CD4-positive, alpha-beta T cell (primary cell): ENCODE measurements at regions not wholly inside any gene's neighbourhood (a gene's known extent, or its start where the extent isn't known, plus 50 kb on each side); places are given as distances from the start of the nearest gene placed in this dataset.

Experiments
- ATAC-seq: fragments of 200-7000 bp; cut with Tn5 transposase; one replicate; pipeline ENCODE4 v1.10.0; 2022; ENCODE audit warnings: mild to moderate bottlenecking; ENCODE audit not compliant: poor library complexity
- CTCF ChIA-PET: fragments of 350-600 bp; sonication (Branson Sonifier 250); formaldehyde crosslinking; loops from one replicate; lab custom pipeline; 2021; ENCODE audit warnings: antibody characterized with exemption, inconsistent platforms; lab: Charles Lee
- POLR2A ChIA-PET: fragments of 350-600 bp; sonication (Branson Sonifier 250); formaldehyde crosslinking; loops from one replicate; lab custom pipeline; 2021; ENCODE audit warnings: antibody characterized with exemption, inconsistent platforms; lab: Charles Lee
- DNase-seq, 14 experiments: peaks; one replicate each; pipeline ENCODE4 v3.0.0-alpha.2; 2013 to 2020; ENCODE audit warnings: mixed read lengths in 2 of 14
- H3K27ac ChIP-seq, 2 donors: one replicate each; pipeline versions ENCODE4 v1.5.1 to v1.7.0; 2013; ENCODE audit warnings: low read length in 2 of 2, low read depth in 1 of 2, mild to moderate bottlenecking in 1 of 2
- H3K27me3 ChIP-seq, 2 experiments: 1 replicate in 1 of 2; 2 replicates in 1 of 2; pipeline versions ENCODE4 v1.6.1 to v1.7.0; 2013; ENCODE audit warnings: low read length in 2 of 2, control low read depth in 1 of 2, mild to moderate bottlenecking in 1 of 2, moderate library complexity in 1 of 2; ENCODE audit not compliant: insufficient read depth in 2 of 2, control insufficient read depth in 1 of 2
- H3K36me3 ChIP-seq: one replicate; pipeline ENCODE4 v1.6.1; 2013; ENCODE audit warnings: low read length, control low read depth; ENCODE audit not compliant: insufficient read depth
- H3K4me1 ChIP-seq: one replicate; pipeline ENCODE4 v1.6.1; 2013; ENCODE audit warnings: low read length, control low read depth; ENCODE audit not compliant: insufficient read depth
- H3K4me3 ChIP-seq: one replicate; pipeline ENCODE4 v1.5.1; 2013; ENCODE audit warnings: mild to moderate bottlenecking, low read length, moderate library complexity
- H3K9me3 ChIP-seq, 2 experiments: 1 replicate in 1 of 2; 2 replicates in 1 of 2; pipeline versions ENCODE4 v1.6.1 to v1.7.0; 2013; ENCODE audit warnings: low read length in 2 of 2, mild to moderate bottlenecking in 2 of 2, control low read depth in 1 of 2, moderate library complexity in 1 of 2; ENCODE audit not compliant: control insufficient read depth in 1 of 2, insufficient read depth in 1 of 2
- H3K27ac Mint-ChIP-seq: one replicate; pipeline ENCODE4 v1.8.0; 2020; ENCODE audit warnings: mixed read lengths
- H3K27me3 Mint-ChIP-seq: one replicate; pipeline ENCODE4 v1.8.0; 2021; ENCODE audit warnings: mixed read lengths
- H3K36me3 Mint-ChIP-seq: one replicate; pipeline ENCODE4 v1.8.0; 2021; ENCODE audit warnings: low read depth, mixed read lengths
- H3K4me1 Mint-ChIP-seq: one replicate; pipeline ENCODE4 v1.8.0; 2021; ENCODE audit warnings: low read depth, mixed read lengths
- H3K4me3 Mint-ChIP-seq: one replicate; pipeline ENCODE4 v1.8.0; 2020; ENCODE audit warnings: mild to moderate bottlenecking, mixed read lengths
- H3K9me3 Mint-ChIP-seq: one replicate; pipeline ENCODE4 v1.8.0; 2020; ENCODE audit warnings: mixed read lengths
- CTCF ChIP-seq: fragments of 200-600 bp; IDR thresholded peaks from one replicate; pipeline ENCODE4 v1.8.0; 2022; ENCODE audit warnings: antibody characterized with exemption, mild to moderate bottlenecking
- intact Hi-C, 2 experiments: fragments of 100-400 bp; cut with DNase I in 1 of 2; cut with micrococcal nuclease in 1 of 2; formaldehyde crosslinking; loops; one replicate each; pipeline versions ENCODE4 v1.15.1 to v1.9.0; 2023 to 2025; cut with DNase I, micrococcal nuclease

- ATAC-seq (no peak), DNase-seq (no peak)
- Mint-ChIP-seq H3K36me3 (no peaks in the 10 kb centered on the region), H3K4me1 (no peaks in the 10 kb centered on the region), H3K9me3 (peaks cover 9% of the 10 kb centered on the region), H3K27ac (no peak overlapping the region), H3K4me3 (no peak overlapping the region), H3K27me3 (no peaks in the 10 kb centered on the region)
- TF ChIP-seq CTCF = no peak
- ChIA-PET CTCF (no interaction called here), POLR2A (no interaction called here)
- H3K4me3 ChIP-seq = no peak overlapping the region
- no peaks in the 10 kb centered on the region for H3K27me3 ChIP-seq
- H3K36me3 ChIP-seq = no peaks in the 10 kb centered on the region
- no peaks in the 10 kb centered on the region for H3K4me1 ChIP-seq
- intact Hi-C loops = no loop called here
- peaks cover 4 to 10% of the 10 kb centered on the region in 2 experiments for H3K9me3 ChIP-seq
- H3K27ac ChIP-seq = no peak overlapping the region
These were observed 275.5 kb upstream of the SOX9 start for GRCh38 chr17:71845337-71845736.

DNA sequence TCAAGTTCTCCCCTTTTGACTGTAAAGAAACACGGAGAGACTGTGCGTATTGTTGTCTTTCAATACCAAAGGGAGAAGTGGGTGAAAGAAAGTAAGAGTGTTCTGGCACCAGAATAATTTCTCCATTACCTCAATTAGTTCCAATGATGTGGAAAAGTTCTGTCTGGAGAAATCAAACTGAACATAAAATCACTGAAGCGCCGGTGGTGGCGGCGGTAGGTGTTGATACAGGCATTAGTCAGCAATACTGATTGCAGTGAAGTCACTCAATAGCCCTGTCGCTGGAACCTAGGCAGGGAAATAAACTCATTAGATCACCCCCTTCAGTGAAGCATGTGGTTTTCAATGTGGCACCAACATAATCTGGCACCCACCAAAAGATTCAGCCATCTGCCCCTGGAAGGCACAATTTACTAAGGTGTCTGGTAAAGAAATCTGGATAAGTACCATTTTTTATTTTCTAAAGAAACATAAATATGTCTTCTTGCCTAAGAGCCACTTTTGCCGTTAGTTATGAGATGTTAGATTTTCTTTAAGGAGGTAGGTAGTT is 274.2 kb upstream of the SOX9 start:
- Histone ChIP-seq H3K27me3 (no peaks in the 10 kb centered on the region), H3K9me3 (peaks cover 4 to 10% of the 10 kb centered on the region in 2 experiments), H3K4me1 (no peaks in the 10 kb centered on the region), H3K36me3 (no peaks in the 10 kb centered on the region), H3K4me3 (no peak overlapping the region), H3K27ac (no peak overlapping the region)
- ATAC-seq (no peak), DNase-seq (no peak)
- Mint-ChIP-seq H3K36me3 (no peaks in the 10 kb centered on the region), H3K27ac (no peak overlapping the region), H3K9me3 (peaks cover 9% of the 10 kb centered on the region), H3K4me3 (no peak overlapping the region), H3K4me1 (no peaks in the 10 kb centered on the region), H3K27me3 (no peaks in the 10 kb centered on the region)
- ChIA-PET CTCF (no interaction called here), POLR2A (no interaction called here)
- TF ChIP-seq CTCF = no peak
- intact Hi-C loops = no loop called here

- Mint-ChIP-seq H3K27me3 (no peaks in the 10 kb centered on the region), H3K4me3 (no peak overlapping the region), H3K27ac (no peak overlapping the region), H3K4me1 (no peaks in the 10 kb centered on the region), H3K9me3 (peaks cover 6% of the 10 kb centered on the region), H3K36me3 (no peaks in the 10 kb centered on the region)
- ChIA-PET CTCF (no interaction called here), POLR2A (no interaction called here)
- intact Hi-C loops = no loop called here
- H3K36me3 ChIP-seq = no peaks in the 10 kb centered on the region
- TF ChIP-seq CTCF = no peak
- no peaks in the 10 kb centered on the region for H3K4me1 ChIP-seq
- H3K27me3 ChIP-seq = no peaks in the 10 kb centered on the region
- H3K9me3 ChIP-seq = no peaks in the 10 kb centered on the region
- ATAC-seq (no peak), DNase-seq (no peak)
- H3K4me3 ChIP-seq = no peak overlapping the region
- H3K27ac ChIP-seq = no peak overlapping the region
These were observed 270.7 kb upstream of the SOX9 start for GRCh38 chr17:71849783-71850768.
